ENCODE measurements at regions not wholly inside any gene's neighbourhood (a gene's known extent, or its start where the extent isn't known, plus 50 kb on each side); places are given as distances from the start of the nearest gene placed in this dataset.
A peak's percentile ranks its signal among the peaks of the same experiment; 100 is the strongest.
"Not testable (repeated sequence)": the region's sequence is repeated elsewhere in the genome, so short reads cannot be mapped to it uniquely, and the experiment has no call there.

GRCh38 chr6:27854421-27854820, 57.8 kb downstream of the OR2B2 start:
- no peaks in the 10 kb centered on the region for H3K36me3 ChIP-seq (ENCODE audit: low read depth, low read length)
- ChIA-PET CTCF (no interaction called here), POLR2A (ENCODE audit: unreplicated experiment) (no interaction called here)
- no peaks in the 10 kb centered on the region for H3K27me3 ChIP-seq (ENCODE audit: low read length)
- no peak overlapping the region for H3K27ac ChIP-seq (ENCODE audit: low read length)
- no peaks in the 10 kb centered on the region for H3K9me3 ChIP-seq (ENCODE audit: low read length)
- no peaks in the 10 kb centered on the region for H4K20me1 ChIP-seq (ENCODE audit: low read length)
- no peak for DNase-seq
- no peak overlapping the region for H3K4me2 ChIP-seq (ENCODE audit: low read length)
- no peaks in the 10 kb centered on the region for H3F3A ChIP-seq (ENCODE audit: low read length, unreplicated experiment)
- no peak for ATAC-seq
- no peaks in the 10 kb centered on the region for H3K9me2 ChIP-seq (replicated peaks; ENCODE audit: low read length)
- no peak overlapping the region for H3K4me3 ChIP-seq (ENCODE audit: low read length)
- no peaks in the 10 kb centered on the region for H3K4me1 ChIP-seq (ENCODE audit: insufficient read depth, low read length)
- no TSS peak for BruUV-seq (replicated peaks)
- no peak for TF ChIP-seq EZH2 (IDR thresholded peaks at IDR 0.05; ENCODE audit: low read length, unreplicated experiment)
- no peak for TF ChIP-seq EZH2phosphoT487 (IDR thresholded peaks at IDR 0.05; ENCODE audit: borderline replicate concordance, low read length)
- intact Hi-C loops (cut with micrococcal nuclease): no loop called here
- H2AFZ ChIP-seq (ENCODE audit: low read length): no peak overlapping the region
- no peak overlapping the region for H3K9ac ChIP-seq (ENCODE audit: low read length)
- no peaks in the 10 kb centered on the region for H3K79me2 ChIP-seq (ENCODE audit: low read length)

DNA sequence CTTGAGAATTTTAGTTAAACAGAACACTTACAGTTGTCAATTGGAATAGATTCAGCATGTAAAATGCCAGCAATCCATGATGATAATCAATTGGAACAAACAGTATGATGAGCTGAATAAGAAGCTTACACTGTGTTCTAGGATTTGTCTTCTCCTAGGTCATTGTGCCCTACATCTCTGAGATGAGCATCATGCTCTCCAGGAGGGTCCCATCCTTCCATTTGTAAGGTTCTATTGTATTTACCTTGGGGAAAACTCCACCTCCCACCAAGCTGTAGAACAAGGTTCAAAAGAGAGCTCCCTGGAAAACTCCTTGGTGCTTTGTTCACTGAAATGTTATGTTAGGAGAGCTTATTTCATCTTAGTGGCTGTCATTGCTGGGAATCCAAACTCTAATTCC, 60.8 kb downstream of the OR2B2 start:
- intact Hi-C loops (cut with micrococcal nuclease): no loop called here
- no TSS peak for BruUV-seq (replicated peaks)
- no peak overlapping the region for H3K4me3 ChIP-seq (ENCODE audit: low read length)
- H3K36me3 ChIP-seq (ENCODE audit: low read depth, low read length): no peaks in the 10 kb centered on the region
- H4K20me1 ChIP-seq (ENCODE audit: low read length): no peaks in the 10 kb centered on the region
- H3K27ac ChIP-seq (ENCODE audit: low read length): no peak overlapping the region
- H3K4me1 ChIP-seq (ENCODE audit: insufficient read depth, low read length): peaks cover 16% of the 10 kb centered on the region
- no peak overlapping the region for H2AFZ ChIP-seq (ENCODE audit: low read length)
- ATAC-seq (no peak), DNase-seq (no peak)
- TF ChIP-seq, protein P1, sequence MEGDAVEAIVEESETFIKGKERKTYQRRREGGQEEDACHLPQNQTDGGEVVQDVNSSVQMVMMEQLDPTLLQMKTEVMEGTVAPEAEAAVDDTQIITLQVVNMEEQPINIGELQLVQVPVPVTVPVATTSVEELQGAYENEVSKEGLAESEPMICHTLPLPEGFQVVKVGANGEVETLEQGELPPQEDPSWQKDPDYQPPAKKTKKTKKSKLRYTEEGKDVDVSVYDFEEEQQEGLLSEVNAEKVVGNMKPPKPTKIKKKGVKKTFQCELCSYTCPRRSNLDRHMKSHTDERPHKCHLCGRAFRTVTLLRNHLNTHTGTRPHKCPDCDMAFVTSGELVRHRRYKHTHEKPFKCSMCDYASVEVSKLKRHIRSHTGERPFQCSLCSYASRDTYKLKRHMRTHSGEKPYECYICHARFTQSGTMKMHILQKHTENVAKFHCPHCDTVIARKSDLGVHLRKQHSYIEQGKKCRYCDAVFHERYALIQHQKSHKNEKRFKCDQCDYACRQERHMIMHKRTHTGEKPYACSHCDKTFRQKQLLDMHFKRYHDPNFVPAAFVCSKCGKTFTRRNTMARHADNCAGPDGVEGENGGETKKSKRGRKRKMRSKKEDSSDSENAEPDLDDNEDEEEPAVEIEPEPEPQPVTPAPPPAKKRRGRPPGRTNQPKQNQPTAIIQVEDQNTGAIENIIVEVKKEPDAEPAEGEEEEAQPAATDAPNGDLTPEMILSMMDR (conservative IDR thresholded peaks at IDR 0.05; ENCODE audit: low read depth, low read length): no peak
- no peak for TF ChIP-seq EZH2 (IDR thresholded peaks at IDR 0.05; ENCODE audit: low read length, unreplicated experiment)
- no peak for TF ChIP-seq EZH2phosphoT487 (IDR thresholded peaks at IDR 0.05; ENCODE audit: borderline replicate concordance, low read length)
- no peaks in the 10 kb centered on the region for H3K9me2 ChIP-seq (replicated peaks; ENCODE audit: low read length)
- no peaks in the 10 kb centered on the region for H3F3A ChIP-seq (ENCODE audit: low read length, unreplicated experiment)
- ChIA-PET CTCF (no interaction called here), POLR2A (ENCODE audit: unreplicated experiment) (interaction anchor here (0.6 to 0.7 kb wide), 2 partner anchors 15 to 38 kb away, joined by 5 to 9 read pairs; no protein-coding TSS in a partner anchor)
- H3K79me2 ChIP-seq (ENCODE audit: low read length): no peaks in the 10 kb centered on the region
- H3K4me2 ChIP-seq (ENCODE audit: low read length): no peak overlapping the region
- no peaks in the 10 kb centered on the region for H3K9me3 ChIP-seq (ENCODE audit: low read length)
- H3K9ac ChIP-seq (ENCODE audit: low read length): no peak overlapping the region
- H3K27me3 ChIP-seq (ENCODE audit: low read length): no peaks in the 10 kb centered on the region

GRCh38 chr6:27849001-27849400, 63.2 kb downstream of the OR2B2 start:
- POLR2A ChIA-PET (ENCODE audit: unreplicated experiment): interaction anchor here (0.6 to 1.6 kb wide), 4 partner anchors 11 to 44 kb away, joined by 3 to 9 read pairs (median 8); a partner anchor contains a TSS
- BruUV-seq (replicated peaks): not testable (repeated sequence)

More at GRCh38 chr6:27849001-27849400, 63.2 kb downstream of the OR2B2 start:
- Histone ChIP-seq H3K4me1 (ENCODE audit: insufficient read depth, low read length) (peaks cover 16% of the 10 kb centered on the region), H3K27ac (ENCODE audit: low read length) (peak overlapping the region; percentile 74; the same call in 1 of the 2 replicates)
- H3K9me2 ChIP-seq (replicated peaks; ENCODE audit: low read length); H3K9me3 ChIP-seq (ENCODE audit: low read length); H2AFZ ChIP-seq (ENCODE audit: low read length); H3F3A ChIP-seq (ENCODE audit: low read length, unreplicated experiment); H3K4me2 ChIP-seq (ENCODE audit: low read length); H3K4me3 ChIP-seq (ENCODE audit: low read length); H3K9ac ChIP-seq (ENCODE audit: low read length); H4K20me1 ChIP-seq (ENCODE audit: low read length); H3K36me3 ChIP-seq (ENCODE audit: low read depth, low read length); H3K27me3 ChIP-seq (ENCODE audit: low read length); ATAC-seq; DNase-seq; H3K79me2 ChIP-seq (ENCODE audit: low read length): not testable (repeated sequence)
- intact Hi-C loops (cut with micrococcal nuclease): loop anchor here (2.0 kb wide), 1 partner anchor 16 kb away; a partner anchor contains a TSS
- CTCF ChIA-PET: interaction anchor here (0.5 kb wide), 1 partner anchor 37 kb away, joined by 4 read pairs; no protein-coding TSS in a partner anchor

Measured in PC-3 (cell line).